ENCODE measurements at regions not wholly inside any gene's neighbourhood (a gene's known extent, or its start where the extent isn't known, plus 50 kb on each side); places are given as distances from the start of the nearest gene placed in this dataset.

GRCh38 chr14:40398981-40399380 lies 966.7 kb upstream of the FBXO33 start:
- ATAC-seq (no peak), DNase-seq (ENCODE audit: low read depth, low spot score) (no peak)
- TF ChIP-seq TCF7L2 (IDR thresholded peaks at IDR 0.05; ENCODE audit: low read depth, low read length) (no peak), REST (IDR thresholded peaks at IDR 0.05; ENCODE audit: insufficient read depth in 1 of 2, low read depth in 2 of 2, low read length in 1 of 2) (no peak), POLR2AphosphoS5 (IDR thresholded peaks at IDR 0.05; ENCODE audit: low read depth, low read length) (no peak), SIN3A (IDR thresholded peaks at IDR 0.05; ENCODE audit: borderline replicate concordance, insufficient read depth, low read depth, low read length) (no peak), CTCF (IDR thresholded peaks at IDR 0.05) (no peak)
- ChIA-PET CTCF (no interaction called here), POLR2A (no interaction called here)
- BruUV-seq (replicated peaks) = no TSS peak
- H3K36me3 ChIP-seq (ENCODE audit: control insufficient read depth, insufficient read depth, low read length) = no peaks in the 10 kb centered on the region
- in situ Hi-C loops (cut with HindIII; ENCODE audit: low pct_unique_long_range_greater_than_20kb, low sequenced_read_pairs) (no loop called here), intact Hi-C loops (cut with micrococcal nuclease; ENCODE audit: unreplicated experiment) (no loop called here)
- no peaks in the 10 kb centered on the region for H3K27me3 ChIP-seq (ENCODE audit: control insufficient read depth, insufficient read depth, low read length)
- H3K9me3 ChIP-seq (ENCODE audit: control insufficient read depth, insufficient read depth, low read depth, low read length) = no peaks in the 10 kb centered on the region
- H3K4me3 ChIP-seq (ENCODE audit: low read depth in 2 of 2, low read length in 2 of 2) = no peak overlapping the region
- H3K27ac ChIP-seq (ENCODE audit: low read length) = no peak overlapping the region
- H3K4me1 ChIP-seq (ENCODE audit: control insufficient read depth, insufficient read depth, low read length) = no peaks in the 10 kb centered on the region

- ChIA-PET POLR2A (interaction anchor here (0.7 kb wide), 1 partner anchor 23 kb away, joined by 5 read pairs; no protein-coding TSS in a partner anchor), CTCF (interaction anchor here (0.7 kb wide), 1 partner anchor 22 kb away, joined by 5 read pairs; no protein-coding TSS in a partner anchor)
- BruUV-seq (replicated peaks) = no TSS peak
- Histone ChIP-seq H3K27me3 (ENCODE audit: control insufficient read depth, insufficient read depth, low read length) (no peaks in the 10 kb centered on the region), H3K4me3 (ENCODE audit: low read depth in 2 of 2, low read length in 2 of 2) (no peak overlapping the region), H3K4me1 (ENCODE audit: control insufficient read depth, insufficient read depth, low read length) (no peaks in the 10 kb centered on the region), H3K9me3 (ENCODE audit: control insufficient read depth, insufficient read depth, low read depth, low read length) (no peaks in the 10 kb centered on the region), H3K27ac (ENCODE audit: low read length) (no peak overlapping the region), H3K36me3 (ENCODE audit: control insufficient read depth, insufficient read depth, low read length) (no peaks in the 10 kb centered on the region)
- intact Hi-C loops (cut with micrococcal nuclease; ENCODE audit: unreplicated experiment) (no loop called here), in situ Hi-C loops (cut with HindIII; ENCODE audit: low pct_unique_long_range_greater_than_20kb, low sequenced_read_pairs) (no loop called here)
- no peak for TF ChIP-seq POLR2AphosphoS5 (IDR thresholded peaks at IDR 0.05; ENCODE audit: low read depth, low read length)
- TF ChIP-seq REST (IDR thresholded peaks at IDR 0.05; ENCODE audit: insufficient read depth in 1 of 2, low read depth in 2 of 2, low read length in 1 of 2) = no peak
- no peak for TF ChIP-seq TCF7L2 (IDR thresholded peaks at IDR 0.05; ENCODE audit: low read depth, low read length)
- no peak for TF ChIP-seq SIN3A (IDR thresholded peaks at IDR 0.05; ENCODE audit: borderline replicate concordance, insufficient read depth, low read depth, low read length)
- TF ChIP-seq CTCF (IDR thresholded peaks at IDR 0.05) = no peak
- DNase-seq (ENCODE audit: low read depth, low spot score) (no peak), ATAC-seq (no peak)
These were observed 962.6 kb upstream of the FBXO33 start for GRCh38 chr14:40394634-40395340.

Measured in Panc1 (cell line).